NCI-H1092 (cell line): ENCODE measurements at regions not wholly inside any gene's neighbourhood (a gene's known extent, or its start where the extent isn't known, plus 50 kb on each side); places are given as distances from the start of the nearest gene placed in this dataset.
"Not testable (repeated sequence)": the region's sequence is repeated elsewhere in the genome, so short reads cannot be mapped to it uniquely, and the experiment has no call there.

Experiments
- DNase-seq: peaks from one replicate; lab custom pipeline; 2025; lab: John Stamatoyannopoulos, UW

GRCh38 chr2:128613876-128614275, 295.2 kb upstream of the HS6ST1 start:
- no peak for DNase-seq

GRCh38 chr2:128614907-128615306, 296.2 kb upstream of the HS6ST1 start:
- not testable (repeated sequence) for DNase-seq

- no peak for DNase-seq
Observed at GRCh38 chr2:128615571-128615970, 296.9 kb upstream of the HS6ST1 start.

- DNase-seq, result no peak
Observed at GRCh38 chr2:128617029-128617590, 298.4 kb upstream of the HS6ST1 start.

- no peak for DNase-seq
Observed at GRCh38 chr2:128617661-128618060, 299.0 kb upstream of the HS6ST1 start.

GRCh38 chr2:128618642-128619041, 300.0 kb upstream of the HS6ST1 start:
- no peak for DNase-seq

GRCh38 chr2:128619471-128620325, 301.0 kb upstream of the HS6ST1 start:
- DNase-seq, result no peak

GRCh38 chr2:128621074-128621473, 302.4 kb upstream of the HS6ST1 start:
- no peak for DNase-seq

- DNase-seq, result no peak
Observed at GRCh38 chr2:128622371-128622770, 303.7 kb upstream of the HS6ST1 start.

- no peak for DNase-seq
Observed at GRCh38 chr2:128622955-128623620, 304.4 kb upstream of the HS6ST1 start.

GRCh38 chr2:128623776-128624761, 305.4 kb upstream of the HS6ST1 start:
- no peak for DNase-seq

- DNase-seq, result no peak
Observed at GRCh38 chr2:128624956-128625355, 306.3 kb upstream of the HS6ST1 start.

- no peak for DNase-seq
Observed at GRCh38 chr2:128625421-128625820, 306.8 kb upstream of the HS6ST1 start.

- no peak for DNase-seq
Observed at GRCh38 chr2:128625963-128626759, 307.5 kb upstream of the HS6ST1 start.

GRCh38 chr2:128626760-128627511, 308.3 kb upstream of the HS6ST1 start:
- no peak for DNase-seq

- no peak for DNase-seq
Observed at GRCh38 chr2:128628206-128628605, 309.5 kb upstream of the HS6ST1 start.

- no peak for DNase-seq
Observed at GRCh38 chr2:128628996-128629395, 310.3 kb upstream of the HS6ST1 start.

GRCh38 chr2:128630974-128631697, 312.5 kb upstream of the HS6ST1 start:
- DNase-seq, result no peak

- DNase-seq, result no peak
Observed at GRCh38 chr2:128631698-128632500, 313.2 kb upstream of the HS6ST1 start.
